Neuron (in vitro differentiated cells): ENCODE measurements at regions not wholly inside any gene's neighbourhood (a gene's known extent, or its start where the extent isn't known, plus 50 kb on each side); places are given as distances from the start of the nearest gene placed in this dataset.
"Not testable (repeated sequence)": the region's sequence is repeated elsewhere in the genome, so short reads cannot be mapped to it uniquely, and the experiment has no call there.

ENCODE experiments used
- H2AFZ ChIP-seq: one replicate; pipeline ENCODE4 v1.6.1; 2013; ENCODE audit warnings: low read depth, mild to moderate bottlenecking, inconsistent platforms, low read length, moderate library complexity
- H3K27me3 ChIP-seq: one replicate; pipeline ENCODE4 v1.6.1; 2013; ENCODE audit warnings: low read length; ENCODE audit not compliant: insufficient read depth
- H3K36me3 ChIP-seq: one replicate; pipeline ENCODE4 v1.6.1; 2013; ENCODE audit warnings: low read length; ENCODE audit not compliant: insufficient read depth
- H3K4me1 ChIP-seq: one replicate; pipeline ENCODE4 v1.6.1; 2013; ENCODE audit warnings: low read length; ENCODE audit not compliant: insufficient read depth
- H3K4me3 ChIP-seq: 2 replicates; pipeline ENCODE4 v1.5.1; 2013; ENCODE audit warnings: mild to moderate bottlenecking, low read length, moderate library complexity
- H3K9me3 ChIP-seq: one replicate; pipeline ENCODE4 v1.6.1; 2013; ENCODE audit warnings: low read length

GRCh38 chr10:124198871-124199270, 105.5 kb upstream of the CHST15 start:
- Histone ChIP-seq H3K27me3 (no peaks in the 10 kb centered on the region), H3K4me1 (peaks cover 10% of the 10 kb centered on the region), H3K36me3 (no peaks in the 10 kb centered on the region), H3K4me3 (no peak overlapping the region), H2AFZ (no peak overlapping the region), H3K9me3 (no peaks in the 10 kb centered on the region)

GRCh38 chr10:124198125-124198501, 104.7 kb upstream of the CHST15 start:
- H3K9me3 ChIP-seq, result no peaks in the 10 kb centered on the region
- peaks cover 10% of the 10 kb centered on the region for H3K4me1 ChIP-seq
- H2AFZ ChIP-seq, result no peak overlapping the region
- H3K4me3 ChIP-seq, result no peak overlapping the region
- no peaks in the 10 kb centered on the region for H3K36me3 ChIP-seq
- no peaks in the 10 kb centered on the region for H3K27me3 ChIP-seq

GRCh38 chr10:124197371-124198124, 104.2 kb upstream of the CHST15 start:
- peak overlapping the region; percentile 6 for H2AFZ ChIP-seq
- H3K9me3 ChIP-seq, result no peaks in the 10 kb centered on the region
- H3K27me3 ChIP-seq, result no peaks in the 10 kb centered on the region
- peaks cover 10% of the 10 kb centered on the region for H3K4me1 ChIP-seq
- H3K4me3 ChIP-seq, result no peak overlapping the region
- H3K36me3 ChIP-seq, result no peaks in the 10 kb centered on the region

- H2AFZ ChIP-seq, result no peak overlapping the region
- H3K36me3 ChIP-seq, result no peaks in the 10 kb centered on the region
- no peaks in the 10 kb centered on the region for H3K27me3 ChIP-seq
- H3K4me1 ChIP-seq, result peaks cover 10% of the 10 kb centered on the region
- H3K9me3 ChIP-seq, result no peaks in the 10 kb centered on the region
- H3K4me3 ChIP-seq, result no peak overlapping the region
Observed at GRCh38 chr10:124196659-124197058, 103.3 kb upstream of the CHST15 start.

GRCh38 chr10:124194199-124194824, 100.9 kb upstream of the CHST15 start:
- Histone ChIP-seq H3K27me3 (no peaks in the 10 kb centered on the region), H3K4me1 (peaks cover 10% of the 10 kb centered on the region), H2AFZ (no peak overlapping the region), H3K9me3 (no peaks in the 10 kb centered on the region), H3K4me3 (no peak overlapping the region), H3K36me3 (no peaks in the 10 kb centered on the region)

- Histone ChIP-seq H3K27me3 (no peaks in the 10 kb centered on the region), H3K36me3 (no peaks in the 10 kb centered on the region), H3K4me1 (peaks cover 10% of the 10 kb centered on the region), H2AFZ (no peak overlapping the region), H3K9me3 (no peaks in the 10 kb centered on the region), H3K4me3 (no peak overlapping the region)
Observed at GRCh38 chr10:124193309-124193696, 99.9 kb upstream of the CHST15 start.

GRCh38 chr10:124192664-124193308, 99.4 kb upstream of the CHST15 start:
- H3K27me3 ChIP-seq, H3K4me3 ChIP-seq, H2AFZ ChIP-seq, H3K36me3 ChIP-seq, H3K4me1 ChIP-seq, H3K9me3 ChIP-seq: not testable (repeated sequence)

GRCh38 chr10:124190476-124190875, 97.1 kb upstream of the CHST15 start:
- not testable (repeated sequence) for H2AFZ ChIP-seq, H3K4me1 ChIP-seq, H3K9me3 ChIP-seq, H3K36me3 ChIP-seq, H3K4me3 ChIP-seq, H3K27me3 ChIP-seq

GRCh38 chr10:124186956-124187355, 93.6 kb upstream of the CHST15 start:
- Histone ChIP-seq H3K27me3 (no peaks in the 10 kb centered on the region), H3K36me3 (no peaks in the 10 kb centered on the region), H2AFZ (no peak overlapping the region), H3K9me3 (no peaks in the 10 kb centered on the region), H3K4me1 (no peaks in the 10 kb centered on the region), H3K4me3 (no peak overlapping the region)

- H3K9me3 ChIP-seq, result no peaks in the 10 kb centered on the region
- no peaks in the 10 kb centered on the region for H3K4me1 ChIP-seq
- no peak overlapping the region for H3K4me3 ChIP-seq
- H3K27me3 ChIP-seq, result no peaks in the 10 kb centered on the region
- no peak overlapping the region for H2AFZ ChIP-seq
- H3K36me3 ChIP-seq, result no peaks in the 10 kb centered on the region
Observed at GRCh38 chr10:124185084-124185483, 91.7 kb upstream of the CHST15 start.

- no peaks in the 10 kb centered on the region for H3K9me3 ChIP-seq
- no peak overlapping the region for H3K4me3 ChIP-seq
- no peak overlapping the region for H2AFZ ChIP-seq
- H3K4me1 ChIP-seq, result no peaks in the 10 kb centered on the region
- no peaks in the 10 kb centered on the region for H3K36me3 ChIP-seq
- H3K27me3 ChIP-seq, result no peaks in the 10 kb centered on the region
Observed at GRCh38 chr10:124184208-124184830, 90.9 kb upstream of the CHST15 start.

- Histone ChIP-seq H3K27me3 (no peaks in the 10 kb centered on the region), H3K4me3 (no peak overlapping the region), H3K9me3 (no peaks in the 10 kb centered on the region), H3K4me1 (no peaks in the 10 kb centered on the region), H2AFZ (no peak overlapping the region), H3K36me3 (no peaks in the 10 kb centered on the region)
Observed at GRCh38 chr10:124183617-124184016, 90.2 kb upstream of the CHST15 start.

GRCh38 chr10:124182088-124182541, 88.7 kb upstream of the CHST15 start:
- Histone ChIP-seq H3K4me1 (no peaks in the 10 kb centered on the region), H3K4me3 (no peak overlapping the region), H3K36me3 (no peaks in the 10 kb centered on the region), H3K27me3 (peaks cover 1% of the 10 kb centered on the region), H2AFZ (no peak overlapping the region), H3K9me3 (no peaks in the 10 kb centered on the region)
